NCI-H524 treated with DMSO at 0.1 percent for 48 hours (cell line): ENCODE measurements at regions not wholly inside any gene's neighbourhood (a gene's known extent, or its start where the extent isn't known, plus 50 kb on each side); places are given as distances from the start of the nearest gene placed in this dataset.
"Not testable (repeated sequence)": the region's sequence is repeated elsewhere in the genome, so short reads cannot be mapped to it uniquely, and the experiment has no call there.

ENCODE experiments used
- DNase-seq: peaks from one replicate; lab custom pipeline; 2025; lab: John Stamatoyannopoulos, UW

DNA sequence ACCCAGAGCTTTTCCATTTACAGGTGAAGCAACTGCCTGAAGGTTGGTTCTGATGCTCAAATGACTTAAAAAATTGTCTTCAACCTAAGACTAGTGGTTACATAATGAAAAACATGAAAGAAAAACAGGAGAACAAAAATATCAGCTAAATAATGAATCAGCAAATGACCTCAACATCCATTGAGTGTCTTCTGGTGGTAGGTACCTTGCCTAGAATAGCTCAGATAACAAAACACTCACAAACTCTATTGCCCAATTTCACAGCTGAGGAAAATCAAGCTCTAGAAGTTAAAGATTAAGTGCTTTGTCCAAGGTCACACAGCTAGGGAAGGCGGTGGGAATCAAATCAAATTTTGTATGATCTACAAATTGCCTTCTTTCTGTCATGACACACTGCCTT lies 304.6 kb upstream of the CDH11 start:
- DNase-seq: no peak

DNA sequence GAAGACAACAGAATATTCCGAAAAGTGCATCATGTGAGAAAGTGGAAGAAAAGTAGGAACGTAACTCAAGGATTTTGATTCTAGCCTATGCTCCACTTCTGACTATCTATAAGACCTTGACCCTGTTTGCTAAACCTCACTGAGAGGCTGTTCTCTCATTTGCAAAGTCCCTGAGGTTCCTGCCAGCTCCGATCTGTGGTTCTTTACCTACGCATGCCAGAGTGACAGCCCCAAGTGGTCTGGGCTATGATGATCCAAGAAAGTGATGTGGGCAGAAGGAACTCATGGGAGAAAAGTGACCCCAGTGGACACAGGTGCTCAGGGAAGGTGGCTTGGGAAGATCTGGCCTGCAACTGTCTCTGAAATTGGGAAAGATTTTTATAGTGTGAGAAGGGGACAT lies 301.1 kb upstream of the CDH11 start:
- no peak for DNase-seq

DNA sequence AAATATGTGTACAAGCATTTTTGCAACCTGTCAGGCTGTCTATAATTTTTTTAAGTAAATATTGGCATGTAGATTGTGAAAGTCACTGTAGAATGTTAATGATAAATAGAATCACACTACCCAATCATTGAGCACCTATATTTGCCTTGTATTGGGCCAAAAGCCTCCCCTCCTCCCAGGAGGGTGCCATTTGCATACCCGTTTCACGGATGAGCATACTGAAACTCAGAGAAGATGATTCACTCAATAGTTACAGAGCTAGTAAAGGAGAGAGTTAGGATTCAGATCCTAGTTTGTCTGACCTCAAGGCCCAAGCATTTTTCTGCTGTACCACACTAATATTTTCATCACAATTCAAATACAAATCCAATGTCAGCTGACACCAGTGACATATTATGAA lies 299.7 kb upstream of the CDH11 start:
- no peak for DNase-seq

DNA sequence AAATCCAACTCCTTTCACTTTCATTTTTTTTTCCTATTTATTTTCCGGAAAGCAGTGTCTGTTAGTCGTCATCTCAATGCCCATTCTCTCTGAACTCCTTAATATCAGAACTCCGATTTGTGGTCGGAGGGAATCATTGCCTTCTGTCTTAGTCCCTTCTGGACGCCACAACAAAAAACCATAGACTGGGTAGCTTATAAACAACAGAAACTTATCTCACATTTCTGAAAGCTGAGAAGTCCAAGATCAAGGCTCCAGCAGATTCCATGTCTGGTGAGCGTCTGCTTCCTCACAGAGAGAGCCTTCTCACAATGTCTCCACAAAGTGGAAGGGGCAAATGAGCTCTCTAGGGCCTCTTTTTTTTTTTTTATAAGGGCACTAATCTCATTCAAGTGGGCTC lies 296.6 kb upstream of the CDH11 start:
- DNase-seq: no peak

DNA sequence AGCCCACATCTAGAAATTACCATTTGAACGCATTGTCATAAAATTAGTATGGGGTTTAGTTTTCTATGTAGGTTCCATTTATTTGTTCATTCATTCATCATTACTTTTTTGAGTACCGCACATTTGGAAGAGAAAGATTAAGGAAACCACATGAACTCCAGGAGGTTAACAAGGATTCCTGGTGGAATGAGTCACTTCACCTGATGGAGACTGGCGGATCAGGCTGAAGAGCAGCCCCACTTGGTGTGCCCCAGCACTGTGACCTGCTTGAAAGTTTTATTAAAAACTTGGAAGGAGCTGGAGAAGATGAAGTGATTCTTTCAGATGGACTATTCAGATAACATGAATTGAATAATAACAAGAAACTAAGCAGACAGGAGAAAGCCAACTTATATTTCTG lies 293.6 kb upstream of the CDH11 start:
- DNase-seq: no peak

DNA sequence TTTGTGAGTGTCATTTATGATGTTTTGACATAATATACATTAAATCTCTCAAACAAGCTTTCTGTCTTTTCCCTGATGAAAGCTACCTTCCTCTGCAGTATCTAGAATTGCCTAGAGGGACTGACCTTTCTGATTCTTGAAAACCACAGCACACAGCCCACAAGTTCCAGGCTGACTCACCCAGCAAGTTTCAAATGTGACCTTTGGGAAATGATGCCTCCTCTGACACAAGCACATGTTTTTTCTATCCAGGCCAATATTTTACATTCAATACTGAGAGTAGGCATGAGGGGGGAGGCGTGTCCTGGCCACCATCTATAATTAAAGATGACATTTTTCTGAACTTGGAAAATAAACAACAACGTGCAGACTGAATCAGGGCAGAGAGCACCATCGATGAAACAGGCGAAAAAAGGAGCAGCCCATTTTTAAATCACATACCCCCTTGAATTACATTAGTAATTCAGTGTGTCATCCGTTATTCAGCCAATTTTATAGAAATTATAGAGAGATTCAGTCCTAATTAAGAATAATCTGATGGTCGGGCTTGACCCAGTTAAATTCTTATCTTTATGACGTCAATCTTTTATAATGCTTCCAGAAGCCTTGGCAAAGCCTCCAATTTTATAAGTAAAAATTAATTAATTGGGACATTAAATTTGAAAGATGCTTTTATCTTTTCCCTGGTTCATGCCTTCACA lies 292.6 kb upstream of the CDH11 start:
- no peak for DNase-seq

DNA sequence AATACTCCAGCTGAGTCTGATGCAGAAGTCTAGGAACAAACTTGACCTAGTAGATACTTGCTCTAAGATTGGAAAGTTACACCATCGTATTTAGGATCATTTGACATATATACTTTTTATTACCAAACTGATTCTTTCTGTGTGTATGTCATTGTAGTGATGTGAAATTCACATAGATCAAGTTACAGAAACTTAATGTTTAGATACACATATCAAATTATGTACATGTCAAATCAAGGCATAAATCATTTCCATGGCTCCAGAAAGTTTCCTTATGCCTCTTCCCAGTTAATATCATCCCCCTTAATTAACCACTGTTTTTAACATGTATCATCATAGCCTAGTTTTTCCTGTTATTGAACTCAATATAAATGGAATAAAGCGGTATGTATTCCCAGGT lies 292.0 kb upstream of the CDH11 start:
- no peak for DNase-seq

DNA sequence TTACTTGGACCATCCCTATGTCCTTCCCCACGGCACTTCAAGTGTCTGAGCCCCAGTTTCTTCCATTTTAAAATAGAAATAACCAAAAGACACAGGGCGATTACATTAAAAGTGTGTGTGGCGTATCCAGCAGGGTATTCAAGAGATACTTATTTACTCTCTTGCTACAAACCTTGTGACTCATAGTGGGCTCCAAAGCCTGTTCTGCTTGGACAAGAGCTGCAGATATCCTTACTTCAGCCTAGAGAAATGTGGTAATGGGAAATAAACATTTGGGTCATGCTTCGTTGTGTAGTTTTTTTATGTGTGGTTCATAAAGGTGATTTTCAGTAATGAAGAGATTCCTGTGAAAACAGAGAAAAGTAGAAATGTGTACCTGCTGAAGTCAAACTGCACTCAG lies 288.9 kb upstream of the CDH11 start:
- DNase-seq: no peak

DNA sequence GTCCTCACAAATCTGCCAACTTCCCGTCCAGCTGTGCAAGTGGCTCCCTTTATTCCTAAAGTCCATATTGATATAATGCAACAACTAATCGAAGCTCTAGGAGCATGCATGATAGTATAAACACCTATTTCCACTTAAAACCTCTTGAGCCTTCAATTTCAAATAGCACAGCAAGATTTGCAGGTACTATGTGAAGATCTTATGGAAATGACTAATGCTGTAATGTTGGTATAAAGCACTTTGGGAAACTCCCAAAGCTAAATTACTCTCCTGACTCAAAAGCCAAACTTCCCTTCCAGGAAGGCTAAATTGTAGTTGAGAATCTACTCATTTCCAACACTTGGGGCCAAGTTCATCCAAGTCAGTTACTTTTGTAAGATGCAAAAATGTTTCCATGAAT lies 287.6 kb upstream of the CDH11 start:
- no peak for DNase-seq

DNA sequence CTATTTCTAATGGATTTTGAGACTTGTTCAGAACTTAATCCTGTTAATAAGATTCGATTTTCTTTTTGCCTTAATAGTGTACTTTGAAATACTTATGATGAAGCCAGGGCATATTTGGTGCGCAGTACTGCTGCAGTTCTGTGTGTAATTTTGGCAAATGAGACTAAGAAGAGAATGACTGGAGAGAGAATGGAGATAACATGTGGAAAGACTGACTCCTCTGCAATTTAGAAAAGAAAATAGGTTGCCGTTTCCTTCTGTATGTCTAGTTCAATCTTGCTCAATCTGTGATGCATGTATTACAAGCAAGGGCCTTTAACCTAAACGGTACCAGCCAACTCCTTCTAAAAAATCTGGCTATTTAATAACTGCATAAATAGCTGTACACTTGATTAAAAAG lies 285.1 kb upstream of the CDH11 start:
- DNase-seq: no peak

DNA sequence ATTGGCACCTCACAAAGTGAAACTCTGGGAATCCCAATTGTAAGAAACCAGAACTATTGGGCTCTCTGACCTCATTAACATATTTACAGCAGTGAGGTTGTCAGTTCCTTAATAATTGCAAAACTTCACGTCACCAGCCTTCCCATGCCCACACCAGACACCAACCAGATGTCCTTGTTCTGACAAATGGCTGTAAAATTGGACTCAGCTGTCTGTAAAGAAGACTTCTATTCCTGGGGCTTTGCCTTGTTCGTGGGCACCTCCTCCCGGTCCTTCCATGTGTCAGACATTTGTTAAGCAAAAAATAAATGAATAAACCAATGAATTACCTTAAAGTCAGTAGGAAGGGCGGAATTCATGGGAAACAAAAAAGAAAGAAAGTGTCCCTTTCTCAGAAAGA lies 284.3 kb upstream of the CDH11 start:
- no peak for DNase-seq

DNA sequence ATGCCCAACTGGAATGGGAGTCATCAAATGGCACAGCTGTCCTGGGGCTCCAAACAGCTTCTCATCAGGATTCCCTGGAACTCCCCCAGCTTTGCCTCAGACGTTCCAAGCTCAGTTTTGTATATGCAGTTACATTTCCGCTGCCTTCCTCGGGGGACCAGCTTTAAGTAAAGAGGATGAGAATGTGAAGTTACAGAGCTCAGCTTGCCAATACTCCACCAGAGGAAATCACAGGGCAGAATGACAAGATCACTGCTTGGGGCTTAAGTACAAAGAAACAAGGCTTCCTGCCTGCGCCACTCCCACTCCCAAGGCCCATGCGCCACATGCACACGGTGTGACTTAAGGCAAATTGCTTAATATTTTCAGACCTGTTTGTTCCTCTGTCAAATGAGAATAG lies 272.4 kb upstream of the CDH11 start:
- no peak for DNase-seq

DNA sequence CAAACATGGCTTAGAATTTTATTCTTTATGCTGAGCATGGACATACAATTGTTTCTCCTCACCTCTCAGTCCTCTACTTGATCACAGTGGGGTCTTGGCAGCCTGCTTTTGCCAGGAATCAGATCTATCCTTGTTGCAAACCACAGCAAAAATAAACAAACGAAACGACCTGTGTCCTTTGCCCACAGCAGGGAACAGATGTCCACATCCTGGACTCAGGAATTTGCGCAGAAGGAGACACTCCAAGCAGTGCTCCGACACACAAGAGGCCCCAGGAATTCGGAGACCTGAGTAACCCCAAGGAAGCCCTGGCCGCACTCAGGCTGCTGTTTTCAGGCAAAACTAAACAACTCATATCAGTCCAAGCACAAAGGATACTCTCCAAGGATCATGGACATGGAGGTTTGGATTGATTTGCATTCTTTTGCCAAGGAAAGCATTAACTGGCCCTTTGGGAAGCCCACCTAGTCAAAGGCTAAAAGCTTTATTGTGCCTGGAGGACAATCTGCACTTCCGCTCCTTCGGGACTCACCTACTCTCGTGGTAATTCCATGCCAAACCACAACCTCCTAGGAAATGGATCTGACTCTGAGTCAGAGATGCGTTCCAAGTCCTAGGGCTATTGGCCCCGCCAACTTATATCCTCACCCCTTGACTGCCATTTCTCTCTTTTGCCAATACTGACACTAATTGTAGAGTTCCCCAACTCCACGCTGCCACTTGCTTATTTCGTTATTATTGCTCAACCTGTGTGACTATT lies 271.1 kb upstream of the CDH11 start:
- no peak for DNase-seq

DNA sequence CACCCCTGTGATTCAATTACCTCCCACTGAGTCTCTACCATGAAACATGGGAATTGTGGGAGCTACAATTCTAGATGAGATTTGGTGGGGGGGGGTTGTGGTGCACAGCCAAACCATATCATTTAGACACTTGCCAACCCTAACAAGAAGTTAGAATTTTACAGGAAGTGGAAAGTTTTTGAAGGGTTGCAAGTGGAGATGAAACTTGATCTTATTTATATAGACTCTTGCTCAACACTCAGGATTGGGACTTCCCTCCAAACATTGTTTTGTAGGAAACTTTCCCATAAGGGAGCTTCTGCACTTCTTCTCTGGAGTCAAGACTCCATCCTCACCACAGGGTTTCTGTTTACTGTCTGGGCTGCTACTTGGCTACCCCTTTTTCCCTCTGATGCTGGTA lies 266.7 kb upstream of the CDH11 start:
- no peak for DNase-seq

DNA sequence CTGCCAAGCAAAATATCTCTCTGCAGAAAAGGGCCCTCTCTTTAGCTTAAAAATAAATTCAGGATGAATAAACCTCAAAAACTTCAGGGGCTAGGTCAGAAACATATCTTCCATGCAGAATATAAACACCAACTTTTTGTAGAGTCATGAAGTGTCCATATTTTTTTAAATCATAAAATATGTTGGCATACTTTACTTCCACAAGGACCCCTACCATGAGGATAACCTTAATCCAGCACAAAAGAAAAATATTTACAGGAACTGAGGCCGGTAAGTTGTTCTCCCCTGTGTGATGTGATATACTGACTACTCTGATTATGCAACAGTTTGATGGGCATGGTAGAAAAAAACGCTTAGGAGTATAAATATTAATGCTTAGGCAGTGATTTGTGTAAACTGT lies 264.8 kb upstream of the CDH11 start:
- no peak for DNase-seq

DNA sequence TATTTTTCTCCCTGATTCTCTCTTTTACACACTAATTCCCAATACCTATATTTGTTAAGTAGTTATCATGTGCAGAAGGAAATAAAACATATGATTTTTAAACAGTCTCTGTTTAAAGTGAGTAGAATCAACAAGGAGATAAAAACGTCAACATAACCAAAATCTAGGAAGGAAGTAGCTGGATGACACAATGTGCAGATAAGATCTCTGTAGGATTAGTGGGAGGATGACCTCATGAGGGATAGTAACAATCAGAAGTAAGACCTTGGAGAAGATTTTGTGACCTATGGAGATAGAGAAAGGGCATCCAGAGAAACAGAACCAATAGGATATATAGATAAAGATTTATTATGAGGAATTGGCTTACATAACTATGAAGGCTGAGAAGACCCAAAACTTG lies 262.6 kb upstream of the CDH11 start:
- no peak for DNase-seq

DNA sequence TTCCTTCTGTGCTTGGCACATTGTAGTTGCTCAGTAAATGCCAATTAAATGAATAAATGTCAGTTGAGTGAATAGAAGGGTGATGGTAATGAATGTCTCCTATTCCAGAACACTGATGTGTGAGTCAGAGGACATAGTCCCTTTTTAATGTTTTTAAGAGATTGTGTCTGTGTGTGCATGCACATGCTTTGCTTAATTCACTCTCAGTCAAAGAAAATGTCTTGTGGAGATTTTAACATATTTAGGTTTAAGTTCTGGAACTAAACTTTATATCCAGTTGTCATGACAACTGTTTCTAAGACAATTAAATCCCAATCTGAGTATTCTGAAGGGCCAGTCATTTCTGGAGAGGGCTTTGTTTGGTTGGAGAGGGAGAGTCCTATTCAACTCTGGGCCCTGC lies 255.3 kb upstream of the CDH11 start:
- no peak for DNase-seq

DNA sequence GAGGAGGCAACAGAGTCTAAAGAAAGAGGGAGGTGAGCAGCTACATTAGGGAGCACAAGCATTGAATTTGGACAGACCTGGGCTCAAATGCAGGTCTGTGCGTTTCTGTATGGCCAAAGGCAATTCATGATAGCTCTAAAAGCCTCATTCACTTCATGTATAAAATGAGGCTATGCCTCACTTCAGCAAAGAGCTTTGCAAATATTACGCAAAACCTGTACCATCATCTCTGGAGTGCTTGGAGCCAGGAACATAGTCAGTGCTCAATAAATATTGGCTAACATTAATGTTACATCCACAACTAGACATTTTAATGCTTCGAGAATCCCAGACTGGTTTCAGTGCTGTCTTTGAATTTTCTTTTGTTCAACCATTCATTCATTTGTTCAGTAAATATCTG lies 254.7 kb upstream of the CDH11 start:
- no peak for DNase-seq

DNA sequence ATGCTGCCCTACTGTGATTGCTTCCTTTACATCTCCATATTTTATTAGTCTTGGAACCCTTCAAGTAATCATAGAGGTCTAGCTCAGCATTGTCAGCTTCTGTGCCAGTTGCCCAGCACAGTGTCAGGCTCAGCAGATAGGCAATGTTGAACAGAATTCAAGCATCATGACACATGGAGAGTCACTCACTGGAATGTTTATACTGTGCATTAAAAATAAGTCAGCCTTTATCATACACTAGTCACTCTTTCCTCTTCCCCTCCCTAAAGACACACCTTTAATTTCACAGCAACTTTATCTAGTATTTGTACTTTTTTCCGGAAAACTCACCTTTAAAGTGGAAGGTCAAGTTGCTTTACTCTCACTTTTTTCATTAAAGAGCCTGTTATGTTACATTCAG lies 253.8 kb upstream of the CDH11 start:
- no peak for DNase-seq

DNA sequence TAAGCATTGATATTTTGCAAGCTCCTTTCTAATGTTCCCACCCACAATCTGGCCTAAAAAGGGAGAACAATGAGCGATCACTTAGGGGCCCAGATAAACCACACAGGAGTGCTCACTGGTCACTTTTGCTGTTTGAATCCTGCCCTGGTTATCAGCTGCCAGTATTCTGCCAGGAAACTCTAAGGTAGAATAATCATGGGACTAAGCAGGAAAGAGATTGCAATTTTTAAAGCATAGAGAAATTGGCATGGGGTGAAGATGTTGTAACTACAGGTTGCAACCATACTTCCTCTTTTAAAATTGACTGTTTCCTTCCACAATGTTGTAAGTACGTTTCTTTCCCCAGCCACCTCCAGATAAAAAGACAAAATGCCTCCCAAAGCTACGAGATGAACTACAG lies 251.2 kb upstream of the CDH11 start:
- DNase-seq: no peak

DNA sequence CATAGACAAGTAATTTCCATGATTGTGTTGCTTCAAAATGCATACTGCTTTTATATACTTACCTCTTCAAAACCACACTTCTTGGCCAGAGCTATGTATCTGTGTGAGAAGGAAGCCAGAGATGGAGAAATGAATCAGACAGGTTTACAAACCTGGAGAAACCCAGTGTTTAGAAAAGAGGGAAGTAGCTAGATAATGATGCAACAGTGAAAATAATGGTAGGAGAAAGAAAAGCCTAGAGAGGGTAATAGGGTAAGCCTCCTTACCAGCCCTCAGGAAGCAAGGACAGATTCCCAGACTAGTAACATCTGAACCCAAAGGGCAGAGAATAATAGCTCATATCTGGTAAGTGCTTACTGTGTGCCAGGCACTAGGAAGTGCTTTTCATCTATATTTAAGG lies 250.3 kb upstream of the CDH11 start:
- DNase-seq: no peak

DNA sequence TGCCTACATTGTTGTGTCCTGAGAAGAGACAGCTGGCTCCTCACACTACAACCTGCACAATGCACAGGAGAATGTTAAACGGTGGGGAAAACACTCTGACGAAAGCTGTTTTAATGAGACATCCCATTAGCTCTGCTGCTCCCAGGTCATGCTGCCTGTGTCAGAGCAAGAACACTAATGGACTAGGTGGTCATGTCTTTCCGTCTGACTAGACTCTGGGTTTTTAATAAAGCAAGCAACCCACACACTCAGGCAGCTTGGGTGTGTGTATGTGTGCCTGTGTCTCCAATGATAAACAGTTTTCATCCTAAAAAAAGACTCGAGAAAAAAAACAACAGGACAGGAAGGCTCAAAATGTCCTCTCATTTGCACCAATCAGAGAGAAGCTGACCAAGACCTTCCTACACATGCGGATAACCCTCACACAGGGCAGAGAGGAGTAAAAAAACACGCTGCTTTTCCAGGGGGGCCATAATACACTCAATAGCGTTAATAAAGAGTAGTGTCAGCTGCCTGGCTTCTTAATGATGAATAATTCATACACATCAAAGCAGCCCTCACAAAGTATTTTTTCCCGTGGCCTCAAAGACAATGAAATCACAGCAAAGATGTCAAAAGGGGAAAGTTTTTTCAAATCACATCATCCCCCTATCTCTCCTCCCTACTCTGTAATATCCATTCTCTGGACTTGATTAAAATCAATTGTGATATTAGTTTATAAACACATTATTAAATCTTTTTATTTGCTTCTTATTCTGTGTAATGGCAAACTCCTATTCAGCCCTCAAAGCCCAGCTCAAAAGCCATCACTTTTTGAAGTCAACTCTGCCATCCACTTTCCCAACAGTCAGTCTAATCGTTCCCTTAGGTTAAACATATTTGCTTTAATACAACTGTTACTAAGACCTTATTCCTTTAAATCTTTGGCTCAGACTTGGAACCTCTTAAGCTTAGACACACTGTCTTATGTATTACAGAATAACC lies 244.2 kb upstream of the CDH11 start:
- DNase-seq: no peak

DNA sequence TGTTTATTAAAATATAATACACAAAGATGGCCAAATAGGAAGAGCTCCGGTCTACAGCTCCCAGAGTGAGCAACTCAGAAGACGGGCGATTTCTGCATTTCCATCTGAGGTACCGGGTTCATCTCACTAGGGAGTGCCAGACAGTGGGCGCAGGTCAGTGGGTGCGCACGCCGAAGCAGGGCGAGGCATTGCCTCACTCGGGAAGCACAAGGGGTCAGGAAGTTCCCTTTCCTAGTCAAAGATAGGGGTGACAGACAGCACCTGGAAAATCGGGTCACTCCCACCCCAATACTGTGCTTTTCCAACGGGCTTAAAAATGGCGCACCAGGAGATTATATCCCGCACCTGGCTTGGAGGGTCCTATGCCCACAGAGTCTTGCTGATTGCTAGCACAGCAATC lies 234.9 kb upstream of the CDH11 start:
- not testable (repeated sequence) for DNase-seq
